GM12875 (cell line): ENCODE measurements at regions not wholly inside any gene's neighbourhood (a gene's known extent, or its start where the extent isn't known, plus 50 kb on each side); places are given as distances from the start of the nearest gene placed in this dataset.

Experiments
- H3K4me3 ChIP-seq: one replicate; pipeline ENCODE4 v1.5.1; 2011; ENCODE audit warnings: low read depth, low read length, control low read depth
- TF ChIP-seq, protein P1 (sequence below): IDR thresholded peaks from 2 replicates; pipeline ENCODE4 v1.5.1; 2011; ENCODE audit warnings: low read depth, mild to moderate bottlenecking, control low read depth, inconsistent platforms, low read length, moderate library complexity, borderline replicate concordance; ENCODE audit not compliant: insufficient read depth

DNA sequence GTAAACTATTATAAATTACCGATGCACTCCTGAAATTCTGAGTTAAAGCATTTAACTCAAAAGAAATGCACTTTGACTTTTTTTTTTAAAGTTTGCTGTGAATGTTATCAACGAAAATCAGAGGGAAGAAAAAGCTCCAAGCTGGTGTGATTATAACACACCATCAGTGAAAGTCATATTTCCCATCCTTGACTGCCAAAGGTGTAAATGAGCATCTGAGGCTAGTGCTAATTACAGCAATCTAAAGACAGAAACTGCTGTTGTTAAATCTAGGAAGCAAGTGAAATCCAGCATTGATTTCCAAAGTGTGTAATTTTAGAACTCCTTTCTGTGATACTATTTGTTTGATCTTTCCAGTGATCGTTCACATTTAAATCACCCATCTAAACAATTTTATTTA lies 1538.8 kb downstream of the TECRL start:
- TF ChIP-seq, protein P1, sequence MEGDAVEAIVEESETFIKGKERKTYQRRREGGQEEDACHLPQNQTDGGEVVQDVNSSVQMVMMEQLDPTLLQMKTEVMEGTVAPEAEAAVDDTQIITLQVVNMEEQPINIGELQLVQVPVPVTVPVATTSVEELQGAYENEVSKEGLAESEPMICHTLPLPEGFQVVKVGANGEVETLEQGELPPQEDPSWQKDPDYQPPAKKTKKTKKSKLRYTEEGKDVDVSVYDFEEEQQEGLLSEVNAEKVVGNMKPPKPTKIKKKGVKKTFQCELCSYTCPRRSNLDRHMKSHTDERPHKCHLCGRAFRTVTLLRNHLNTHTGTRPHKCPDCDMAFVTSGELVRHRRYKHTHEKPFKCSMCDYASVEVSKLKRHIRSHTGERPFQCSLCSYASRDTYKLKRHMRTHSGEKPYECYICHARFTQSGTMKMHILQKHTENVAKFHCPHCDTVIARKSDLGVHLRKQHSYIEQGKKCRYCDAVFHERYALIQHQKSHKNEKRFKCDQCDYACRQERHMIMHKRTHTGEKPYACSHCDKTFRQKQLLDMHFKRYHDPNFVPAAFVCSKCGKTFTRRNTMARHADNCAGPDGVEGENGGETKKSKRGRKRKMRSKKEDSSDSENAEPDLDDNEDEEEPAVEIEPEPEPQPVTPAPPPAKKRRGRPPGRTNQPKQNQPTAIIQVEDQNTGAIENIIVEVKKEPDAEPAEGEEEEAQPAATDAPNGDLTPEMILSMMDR, result no peak
- H3K4me3 ChIP-seq, result no peak overlapping the region

DNA sequence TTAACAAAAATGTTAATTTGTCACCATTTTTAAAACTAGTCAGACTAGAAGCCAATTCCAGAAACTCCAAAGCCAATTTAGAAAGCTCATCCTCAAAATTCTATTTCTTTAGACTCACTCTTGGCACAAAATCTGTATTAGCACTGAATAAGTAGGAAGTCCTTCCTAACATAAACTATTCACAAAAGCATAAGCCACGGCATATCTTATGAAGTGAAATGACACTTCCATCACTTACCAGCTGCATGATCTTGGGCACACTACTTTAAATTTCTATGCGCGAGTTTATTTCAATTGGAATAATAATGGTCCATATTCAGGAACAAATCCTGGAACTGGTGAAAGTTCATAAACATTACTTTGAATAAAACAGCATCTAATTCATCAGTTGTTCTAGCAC lies 1544.0 kb downstream of the TECRL start:
- TF ChIP-seq, protein P1, result no peak
- H3K4me3 ChIP-seq, result no peak overlapping the region

DNA sequence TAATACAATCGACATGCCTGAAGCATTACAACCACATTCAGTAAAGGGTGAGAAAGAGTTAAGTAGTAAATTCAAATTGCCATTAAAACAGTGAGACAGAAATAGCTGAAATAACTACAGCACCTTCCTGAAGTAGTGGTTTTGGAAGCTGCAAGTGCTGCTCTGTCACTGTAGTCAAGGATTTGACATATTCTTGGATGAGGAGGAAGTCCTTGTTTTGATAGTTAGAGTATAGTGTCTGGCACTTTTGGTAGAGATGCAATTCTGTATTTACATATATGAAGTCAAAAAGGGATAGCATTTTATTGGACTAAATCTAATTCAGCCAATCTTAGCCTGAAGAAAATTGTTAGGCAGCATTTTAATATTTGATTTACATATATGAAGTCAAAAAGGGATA lies 1559.6 kb downstream of the TECRL start:
- no peak overlapping the region for H3K4me3 ChIP-seq
- TF ChIP-seq, protein P1, result no peak

DNA sequence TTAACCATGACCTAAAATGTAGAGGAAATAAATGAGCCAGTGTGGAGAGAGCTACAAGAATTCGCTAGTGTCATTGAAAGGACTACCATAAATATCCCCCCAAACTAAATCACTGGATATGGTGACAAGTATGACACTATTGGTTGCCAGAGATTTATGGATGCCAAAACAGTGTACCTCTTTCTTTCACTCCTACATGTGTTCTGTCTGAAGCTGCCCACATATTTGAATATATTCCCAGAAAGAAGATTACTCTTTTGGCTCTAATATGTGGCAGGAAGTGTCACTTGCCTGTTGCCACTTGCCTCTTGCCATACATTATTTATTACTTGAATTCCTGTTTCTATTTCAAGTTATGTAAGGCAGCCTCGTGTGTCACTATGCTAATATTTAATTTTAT lies 1573.6 kb downstream of the TECRL start:
- TF ChIP-seq, protein P1, result no peak
- H3K4me3 ChIP-seq, result no peak overlapping the region

DNA sequence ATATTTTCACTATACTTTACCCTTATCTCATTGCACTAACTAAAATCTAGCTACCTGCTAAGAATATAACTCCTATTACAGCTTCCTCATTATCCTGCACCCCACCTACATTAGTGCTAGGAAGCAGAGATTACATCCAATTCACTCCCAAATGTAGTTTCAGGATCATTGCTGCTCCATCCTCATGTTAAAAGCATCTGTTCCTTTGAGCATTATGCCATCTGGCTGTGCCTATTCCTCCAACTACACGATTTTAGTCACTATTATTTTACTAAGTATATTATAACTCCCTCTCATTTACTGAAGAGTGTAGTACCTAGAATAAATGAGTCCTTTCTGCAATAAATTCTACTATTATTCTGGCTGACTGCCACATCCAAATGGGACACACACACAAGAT lies 1586.9 kb downstream of the TECRL start:
- TF ChIP-seq, protein P1, result no peak
- no peak overlapping the region for H3K4me3 ChIP-seq

DNA sequence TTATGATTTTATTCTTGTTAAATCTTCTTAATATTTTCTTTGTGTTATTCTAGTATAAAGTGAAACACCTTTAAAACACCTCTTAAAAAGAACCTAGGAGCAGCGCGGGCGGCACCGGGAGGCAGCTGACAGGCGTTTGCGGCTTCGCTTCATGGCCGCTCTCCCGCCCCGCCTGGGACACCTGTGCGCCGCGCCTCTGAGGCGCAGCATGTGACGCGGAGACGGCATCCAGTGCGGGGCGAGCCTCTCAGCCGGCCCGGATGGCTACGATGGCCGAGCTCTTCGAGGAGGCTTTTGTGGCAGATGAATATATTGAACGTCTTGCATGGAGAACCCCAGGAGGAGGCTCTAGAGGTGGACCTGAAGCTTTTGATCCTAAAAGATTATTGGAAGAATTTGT lies 1592.7 kb downstream of the TECRL start:
- TF ChIP-seq, protein P1, result no peak
- no peak overlapping the region for H3K4me3 ChIP-seq

DNA sequence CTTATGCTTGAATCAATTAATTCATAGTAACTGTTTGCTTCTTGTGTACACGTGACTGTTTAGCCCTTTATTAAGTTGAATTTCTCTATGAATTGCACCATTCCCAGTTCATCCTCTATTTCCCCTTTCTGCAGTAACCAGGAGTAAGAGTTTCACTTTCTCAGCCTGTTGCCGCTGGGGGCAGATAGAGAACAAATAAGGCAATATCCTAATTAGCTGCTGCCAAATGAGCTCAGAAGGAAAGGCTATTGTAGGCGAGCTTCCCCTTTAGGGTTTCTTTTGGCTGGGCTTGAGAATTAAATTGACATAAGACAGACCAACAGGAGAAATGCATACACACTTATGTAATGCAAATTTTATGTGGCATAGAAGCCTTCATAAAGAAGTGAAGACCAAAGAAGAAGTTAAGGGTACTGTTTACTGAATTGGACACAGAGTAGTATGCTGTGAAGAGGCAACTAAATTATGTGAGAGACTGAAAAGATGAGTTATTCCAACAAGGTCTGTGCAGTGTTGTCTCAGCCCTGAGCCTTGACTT lies 1594.7 kb downstream of the TECRL start:
- TF ChIP-seq, protein P1, result no peak
- no peak overlapping the region for H3K4me3 ChIP-seq
